ENCODE measurements at regions not wholly inside any gene's neighbourhood (a gene's known extent, or its start where the extent isn't known, plus 50 kb on each side); places are given as distances from the start of the nearest gene placed in this dataset.

DNA sequence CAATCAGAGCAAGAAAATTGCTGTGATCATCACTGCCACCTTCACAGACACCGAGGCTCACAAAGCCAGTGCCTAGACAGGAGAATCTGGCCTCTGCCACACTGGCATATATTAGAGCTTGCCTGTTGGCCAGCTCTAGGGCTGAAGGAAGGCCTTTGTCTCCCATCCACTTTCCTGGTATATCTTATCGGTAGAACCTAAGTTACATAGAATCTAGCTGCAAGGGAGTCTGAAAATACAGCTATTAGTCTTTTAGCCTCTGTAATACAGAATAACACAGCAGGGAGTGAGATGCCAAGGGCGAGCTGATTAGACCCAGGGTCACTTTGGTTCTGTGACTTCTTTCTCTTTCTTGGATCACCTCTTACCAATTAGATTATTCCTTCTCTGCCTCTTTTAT lies 154.9 kb upstream of the KL start:
- DNase-seq (ENCODE audit: low read depth) = no peak

DNA sequence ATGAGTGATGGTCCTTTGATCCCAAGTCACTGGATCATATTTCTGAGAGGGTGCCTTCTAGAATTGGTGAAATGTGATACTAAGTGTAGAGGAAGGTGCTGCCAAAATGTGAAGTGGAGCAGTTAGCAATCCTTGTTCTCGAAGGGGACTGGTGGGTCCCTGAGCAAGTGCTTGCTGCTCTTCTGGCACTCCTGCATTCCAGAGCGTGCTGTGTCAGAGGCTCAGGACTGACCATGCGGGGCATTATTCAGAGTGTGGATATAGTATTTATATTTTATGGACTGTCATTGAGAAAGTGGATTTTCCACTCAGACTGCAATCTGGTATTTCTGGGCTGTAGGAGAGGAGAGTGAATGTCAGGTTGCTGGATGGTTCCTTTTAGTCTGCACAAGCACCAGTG lies 152.6 kb upstream of the KL start:
- DNase-seq (ENCODE audit: low read depth) = no peak

DNA sequence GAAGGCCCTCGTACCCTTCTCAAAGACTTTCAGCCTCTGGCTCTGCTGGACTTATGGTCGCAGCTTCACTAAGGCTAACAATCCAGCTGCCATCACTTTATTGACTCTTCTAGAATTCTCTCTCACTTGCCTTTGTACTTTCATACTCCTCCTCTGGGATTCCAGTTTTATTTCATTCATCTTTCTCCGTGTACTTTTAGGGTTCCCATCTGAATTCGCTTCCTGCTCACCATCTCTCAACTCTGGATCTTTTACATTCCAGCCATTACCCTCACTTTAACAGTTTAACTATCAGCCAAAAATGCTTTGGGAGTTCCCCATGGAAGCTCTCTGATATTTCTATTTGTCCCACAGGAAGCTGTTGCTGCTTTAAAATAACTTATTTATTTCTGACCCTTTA lies 149.3 kb upstream of the KL start:
- no peak for DNase-seq (ENCODE audit: low read depth)

DNA sequence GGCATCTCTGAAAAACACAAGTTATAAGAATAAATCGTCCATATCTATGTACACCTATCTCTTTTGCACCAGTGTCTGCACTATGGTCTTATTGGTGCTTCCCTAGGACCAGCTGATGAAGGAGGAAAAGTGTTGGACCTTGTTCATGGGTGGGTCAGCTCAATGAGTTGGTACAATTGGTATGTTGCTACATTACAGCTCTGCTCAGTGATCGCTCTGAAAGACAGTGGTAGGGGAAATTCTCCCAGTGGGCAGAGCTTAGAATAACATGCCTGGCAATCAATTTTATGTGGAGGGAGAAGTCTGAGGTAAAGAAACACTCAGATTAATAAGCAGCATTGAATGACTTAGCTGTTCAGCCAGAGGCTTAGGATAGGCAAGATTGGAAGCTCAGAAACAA lies 138.7 kb upstream of the KL start:
- no peak for DNase-seq (ENCODE audit: low read depth)

DNA sequence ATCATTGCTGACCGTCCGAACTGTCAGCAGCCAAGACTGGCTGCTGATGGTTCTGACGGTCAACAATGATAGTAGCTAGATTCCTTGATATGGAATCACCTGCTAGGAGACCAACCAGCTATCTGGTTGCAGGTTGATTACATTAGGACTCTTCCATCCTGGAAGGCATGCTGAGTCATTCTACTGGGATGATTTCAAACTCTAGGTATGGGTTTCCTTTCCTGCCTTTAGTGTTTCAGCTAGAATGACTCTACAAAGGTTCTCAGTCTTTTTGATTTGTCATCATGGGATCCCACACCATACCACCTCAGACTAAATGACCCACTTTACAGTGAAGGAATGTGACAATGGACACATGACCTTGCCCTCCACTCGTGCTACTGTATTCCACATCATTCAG lies 138.1 kb upstream of the KL start:
- no peak for DNase-seq (ENCODE audit: low read depth)

DNA sequence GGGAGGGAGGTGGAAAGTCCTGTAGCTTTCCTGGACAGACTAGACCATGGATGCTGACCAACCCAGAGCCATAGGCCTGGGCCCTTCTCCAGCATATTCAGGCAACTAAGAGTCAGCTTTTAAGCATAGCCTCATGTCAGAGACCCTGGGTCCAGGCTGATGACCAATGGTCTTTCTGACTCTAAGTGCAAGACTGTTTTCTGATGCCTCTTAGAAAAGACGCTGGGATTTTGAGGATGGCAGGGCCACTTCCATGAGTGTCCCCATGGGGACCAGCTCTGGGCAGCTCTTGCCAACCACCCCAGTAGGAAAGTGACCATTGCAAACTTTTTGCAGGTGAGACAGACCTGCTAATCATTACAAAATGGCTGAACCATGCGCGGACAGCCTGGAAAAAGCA lies 135.6 kb upstream of the KL start:
- no peak for DNase-seq (ENCODE audit: low read depth)

DNA sequence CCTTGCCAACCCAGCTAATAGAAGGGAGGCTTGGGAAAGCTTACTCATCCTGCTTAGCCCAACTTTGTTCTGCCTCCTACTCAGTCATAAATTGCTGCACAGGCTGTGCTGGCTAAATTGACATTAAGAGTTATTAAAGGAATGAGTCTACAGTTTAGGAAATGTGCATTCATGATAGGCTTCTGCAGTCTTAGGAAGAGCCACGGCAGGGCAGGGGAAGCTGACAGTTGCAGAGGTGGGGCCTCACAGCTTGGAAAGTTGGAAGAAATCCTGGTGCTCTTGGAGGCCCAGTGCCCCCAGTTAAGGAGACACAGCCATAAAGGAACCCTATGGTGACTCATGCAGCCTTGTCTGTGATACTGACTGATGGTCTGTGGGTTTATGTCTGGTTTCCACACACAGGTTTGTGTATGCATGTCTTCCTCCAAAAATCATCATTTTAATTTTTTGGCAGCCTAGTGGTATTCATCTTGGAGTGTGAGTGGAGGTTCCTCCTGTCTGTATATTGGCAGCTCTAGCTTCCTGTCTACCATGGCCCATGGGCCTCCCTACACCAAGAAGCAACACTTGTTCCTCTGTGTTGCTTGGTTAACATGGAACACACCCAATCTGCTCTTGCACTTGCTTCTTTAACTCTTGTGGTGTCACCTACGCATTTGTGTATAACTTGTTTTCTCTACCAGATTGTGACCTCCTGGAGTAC lies 135.0 kb upstream of the KL start:
- no peak for DNase-seq (ENCODE audit: low read depth)

DNA sequence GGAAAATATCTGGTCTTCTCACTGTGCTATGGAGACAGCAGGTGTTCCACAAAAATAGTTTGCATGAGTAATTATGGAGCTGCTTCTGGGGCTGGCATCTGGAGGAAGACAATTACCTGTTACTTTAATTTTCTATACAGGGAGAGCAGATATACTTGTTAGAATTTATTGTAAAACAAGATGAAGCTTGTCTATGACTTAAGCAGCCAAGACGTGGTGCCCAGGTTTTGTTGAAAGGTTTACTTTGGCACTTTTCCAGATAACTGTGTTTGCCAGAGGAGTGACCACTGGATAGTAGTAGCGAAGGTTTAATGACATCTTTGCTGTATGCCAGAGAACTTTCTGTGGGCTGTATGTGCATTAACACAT lies 134.5 kb upstream of the KL start:
- DNase-seq (ENCODE audit: low read depth) = no peak

DNA sequence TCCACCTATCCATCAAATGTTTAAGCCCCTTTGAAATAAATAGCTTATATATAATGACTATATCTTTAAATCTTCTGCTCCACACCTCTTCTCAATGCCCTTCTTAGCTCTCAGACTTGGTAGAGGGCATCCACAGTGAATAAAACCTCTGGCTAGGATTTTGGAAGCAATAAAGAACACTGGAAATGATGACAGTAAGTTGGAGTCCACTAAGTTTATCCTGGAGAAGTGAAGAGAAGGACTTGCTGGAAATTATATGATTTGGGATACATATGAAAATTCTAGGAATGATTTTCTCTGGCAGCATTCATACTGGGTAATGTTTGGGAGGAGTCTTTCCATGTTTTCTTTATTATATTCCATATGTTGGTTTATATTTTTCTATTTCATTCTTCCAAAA lies 133.5 kb upstream of the KL start:
- no peak for DNase-seq (ENCODE audit: low read depth)

DNA sequence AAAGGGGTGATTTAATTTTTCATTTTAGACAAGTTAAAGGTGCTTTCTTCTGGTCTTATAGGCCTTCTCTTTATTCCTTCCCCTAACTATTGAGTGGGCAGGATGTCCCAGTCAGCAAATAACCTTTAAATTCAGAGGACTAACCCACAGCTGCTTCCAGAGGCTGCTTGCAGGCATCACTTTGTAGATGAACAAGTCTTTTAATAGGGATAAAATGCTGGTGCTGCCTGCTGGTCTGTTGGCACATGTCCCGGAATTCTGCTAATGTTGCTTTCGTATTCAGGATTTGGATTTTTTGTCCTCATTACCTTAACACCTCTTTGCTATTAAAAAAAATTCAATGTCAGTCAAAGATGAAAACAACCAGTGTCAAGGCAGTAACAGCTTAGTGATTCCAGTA lies 132.7 kb upstream of the KL start:
- DNase-seq (ENCODE audit: low read depth) = no peak

DNA sequence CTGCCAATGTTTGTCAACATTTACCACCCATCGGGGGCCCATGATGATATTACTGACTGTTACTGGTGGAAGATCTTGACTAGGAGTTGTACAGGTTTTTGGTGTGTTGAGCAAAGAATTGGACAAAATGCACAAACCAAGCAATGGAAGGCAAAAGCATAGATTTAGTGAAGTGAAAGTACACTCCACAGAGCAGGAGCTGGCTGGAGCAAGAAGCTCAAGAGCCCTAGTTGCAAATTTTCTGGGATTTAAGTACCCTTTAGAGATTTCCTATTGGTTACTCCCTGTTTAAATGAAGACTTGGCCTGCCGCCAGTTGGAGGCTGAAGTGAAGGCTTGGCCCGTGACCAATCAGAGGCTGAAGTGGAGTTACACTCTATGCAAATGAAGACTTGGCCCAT lies 128.6 kb upstream of the KL start:
- DNase-seq (ENCODE audit: low read depth) = no peak

DNA sequence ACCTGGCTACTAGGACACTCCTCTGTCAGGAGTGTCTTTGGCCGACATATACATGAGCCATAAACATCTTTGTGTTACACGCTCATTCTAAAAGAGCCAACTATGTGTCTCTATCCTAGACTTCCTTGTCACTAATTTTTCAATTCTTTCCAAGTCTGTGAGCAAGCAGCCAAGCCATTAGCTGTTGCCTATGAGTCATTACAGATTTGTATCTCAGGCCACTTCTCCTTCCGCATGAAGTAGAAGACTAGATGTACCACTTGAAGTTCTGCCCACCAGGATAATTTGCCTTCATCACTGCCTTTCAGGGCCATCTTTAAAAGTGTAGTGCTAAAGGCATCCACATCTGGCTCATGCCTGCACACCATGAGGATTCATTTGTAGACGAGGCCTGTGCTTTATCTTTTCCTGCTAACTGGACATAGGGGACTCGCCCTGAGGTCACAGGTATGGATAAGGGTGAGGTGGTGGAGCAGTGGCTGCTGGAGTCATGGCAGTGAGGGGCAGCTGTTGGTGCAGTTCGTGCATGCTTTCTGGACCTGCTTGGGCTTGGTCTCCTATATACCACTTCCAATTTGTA lies 126.1 kb upstream of the KL start:
- DNase-seq (ENCODE audit: low read depth) = no peak

DNA sequence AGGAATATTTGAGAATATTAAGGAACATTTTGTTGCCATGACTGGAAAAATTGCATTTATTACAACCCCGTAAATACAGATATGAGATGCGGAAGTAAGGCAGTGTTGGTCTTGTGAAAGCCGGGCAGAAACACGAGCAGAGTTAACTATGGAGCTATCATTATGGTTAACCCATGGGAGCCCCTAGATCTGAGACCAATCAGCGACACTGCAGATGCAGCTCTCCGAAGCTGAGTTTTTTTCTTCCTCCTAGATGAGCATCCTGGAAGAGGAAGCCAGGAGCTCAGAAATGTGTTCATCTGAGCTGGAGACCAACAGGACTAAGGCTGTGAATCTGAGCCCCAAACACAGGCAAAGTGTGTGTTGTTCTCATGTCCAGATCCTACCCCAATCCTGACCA lies 123.0 kb upstream of the KL start:
- no peak for DNase-seq (ENCODE audit: low read depth)

DNA sequence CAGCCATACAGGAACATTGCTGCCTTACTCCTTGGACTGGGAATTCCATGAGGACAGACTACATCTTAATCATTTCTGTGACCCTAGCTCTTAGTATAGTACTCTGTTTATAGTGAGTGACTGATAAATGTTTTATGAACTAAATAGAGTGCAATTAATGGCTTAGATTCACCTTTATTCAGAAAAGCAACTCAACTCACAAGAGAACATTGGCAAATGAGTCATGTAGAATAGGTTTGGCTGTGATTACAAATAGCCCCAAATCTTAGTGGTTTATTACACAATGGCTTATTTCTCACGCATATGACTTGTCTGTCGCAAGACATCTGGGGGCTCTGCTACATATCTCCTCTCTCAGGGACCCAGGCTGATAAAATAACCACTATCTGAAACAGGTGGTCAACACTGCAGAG lies 121.6 kb upstream of the KL start:
- no peak for DNase-seq (ENCODE audit: low read depth)

DNA sequence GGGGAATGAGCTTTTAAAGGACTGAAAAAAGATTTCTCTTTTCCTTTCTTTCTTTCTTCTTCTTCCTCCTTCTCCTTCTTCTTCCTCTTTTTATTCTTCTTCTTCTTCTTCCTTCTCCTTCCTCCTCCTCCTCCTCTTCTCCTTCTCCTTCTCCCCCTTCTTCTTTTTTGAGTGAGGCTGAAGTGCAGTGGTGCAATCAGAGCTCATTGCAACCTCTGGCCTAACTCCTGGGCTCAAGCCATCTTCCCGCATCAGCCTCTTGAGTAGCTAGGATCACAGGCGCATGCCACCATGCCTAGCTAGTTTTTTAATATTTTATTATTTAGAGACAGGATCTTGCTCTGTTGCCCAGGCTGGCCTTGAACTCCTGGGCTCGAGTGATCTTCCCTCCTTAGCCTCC lies 120.9 kb upstream of the KL start:
- no peak for DNase-seq (ENCODE audit: low read depth)

DNA sequence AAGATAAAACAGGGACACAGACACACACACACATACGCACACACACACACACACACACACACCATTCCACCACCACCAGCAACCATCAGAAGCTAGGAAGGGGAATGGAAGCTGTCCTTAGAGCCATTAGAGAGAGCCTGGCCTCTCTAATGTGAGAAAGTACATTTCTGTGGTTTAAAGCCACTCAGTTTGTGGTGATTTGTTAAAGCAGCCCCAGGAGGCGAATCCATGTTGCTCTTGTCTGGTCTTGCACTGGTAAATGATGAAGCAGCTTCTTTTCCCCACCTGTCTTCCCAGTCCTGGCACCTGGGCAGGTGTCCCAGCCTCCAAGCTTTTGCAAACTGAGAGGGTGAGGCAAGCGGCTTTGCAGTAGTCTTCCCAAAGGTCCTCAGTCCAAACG lies 118.9 kb upstream of the KL start:
- DNase-seq (ENCODE audit: low read depth) = no peak

DNA sequence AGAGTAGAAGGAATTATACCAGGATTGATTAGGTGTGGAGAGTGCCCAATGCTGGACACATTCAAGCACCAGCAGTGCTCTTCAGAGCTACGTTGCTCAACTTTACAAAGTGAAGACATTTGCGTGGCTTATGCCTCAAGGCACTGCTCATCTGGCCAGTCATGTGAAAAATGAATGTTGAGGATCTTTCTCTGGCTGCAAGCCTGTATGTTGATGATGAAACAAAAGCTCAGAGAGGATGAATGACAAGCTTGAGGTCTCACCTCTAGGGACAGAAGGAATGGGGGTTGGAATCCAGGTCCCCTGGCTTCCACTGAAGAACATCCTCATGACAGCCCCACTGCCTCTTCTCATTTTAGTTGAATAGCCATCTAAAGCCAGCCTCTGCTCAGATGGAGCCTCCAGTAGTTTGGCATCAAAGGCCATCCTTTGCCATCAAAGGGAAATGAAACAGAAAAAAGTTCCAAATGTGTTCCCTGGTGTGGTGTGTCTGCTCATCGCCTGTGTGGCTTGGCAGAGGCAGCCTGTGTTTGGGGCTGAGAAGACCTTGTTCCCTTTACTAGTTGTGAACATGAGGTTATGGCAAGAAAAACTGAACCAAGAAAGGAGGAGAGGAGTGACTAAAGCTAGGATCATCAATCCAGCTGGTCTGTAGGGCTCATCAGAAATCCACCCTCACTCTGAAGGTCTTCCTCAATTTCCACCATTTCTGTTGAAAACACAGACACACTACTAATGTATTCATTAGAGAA lies 114.0 kb upstream of the KL start:
- no peak for DNase-seq (ENCODE audit: low read depth)

DNA sequence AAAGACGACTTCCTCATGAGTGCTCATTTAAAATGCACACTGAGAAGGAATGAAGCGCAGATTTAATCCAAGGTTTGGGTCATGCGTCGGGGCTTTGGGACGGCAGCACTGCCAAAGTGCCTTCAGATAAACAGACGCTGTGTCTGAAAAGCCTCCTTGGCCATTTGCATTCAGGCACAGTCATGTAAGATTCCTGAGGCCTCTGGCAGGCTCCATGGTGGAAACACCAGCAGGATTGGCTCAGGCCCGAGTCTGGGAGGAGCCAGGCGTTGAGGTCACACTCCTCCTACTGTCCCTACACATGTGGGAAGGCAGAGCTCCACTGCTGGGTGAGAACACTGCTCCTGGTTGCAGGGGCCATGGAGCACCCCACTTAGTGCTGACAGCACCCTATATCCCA lies 113.3 kb upstream of the KL start:
- DNase-seq (ENCODE audit: low read depth) = no peak

DNA sequence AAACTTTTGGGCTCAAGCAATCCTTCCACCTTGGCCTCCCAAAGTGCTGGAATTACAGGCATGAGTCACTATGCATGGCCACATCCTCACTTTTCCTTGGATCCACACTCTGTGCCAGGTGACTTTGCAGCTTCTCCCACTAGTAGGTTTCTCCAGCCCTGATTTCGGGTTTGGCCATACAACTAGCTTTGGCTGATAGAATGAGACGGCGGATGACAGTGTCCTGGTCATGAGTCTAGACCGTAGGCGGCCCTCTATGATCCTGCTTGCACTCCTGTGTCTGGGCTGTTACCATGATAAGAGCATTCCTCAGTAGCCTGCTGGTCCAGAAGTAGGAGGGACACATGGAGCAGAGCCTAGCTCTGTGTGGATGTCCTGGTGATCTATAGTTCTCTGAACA lies 112.5 kb upstream of the KL start:
- DNase-seq (ENCODE audit: low read depth) = no peak

DNA sequence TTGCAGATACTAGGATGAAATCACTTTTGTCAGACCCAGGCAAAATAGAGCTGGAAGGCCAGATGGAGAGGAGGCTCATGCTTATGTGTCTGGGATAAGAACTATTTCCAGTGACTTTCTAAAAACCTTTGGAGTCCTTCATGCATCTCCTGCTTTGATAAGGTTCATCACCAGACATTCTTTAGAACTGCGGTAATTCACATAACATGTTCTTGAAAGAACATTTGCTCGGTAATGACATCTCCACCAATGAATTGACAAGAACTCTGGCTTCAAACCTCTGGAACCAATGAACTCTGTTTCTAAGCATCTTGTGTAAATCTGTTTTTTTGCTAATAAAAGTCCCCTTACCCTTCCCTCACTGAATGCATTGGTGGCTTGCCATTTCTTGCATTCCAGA lies 112.0 kb upstream of the KL start:
- no peak for DNase-seq (ENCODE audit: low read depth)

DNA sequence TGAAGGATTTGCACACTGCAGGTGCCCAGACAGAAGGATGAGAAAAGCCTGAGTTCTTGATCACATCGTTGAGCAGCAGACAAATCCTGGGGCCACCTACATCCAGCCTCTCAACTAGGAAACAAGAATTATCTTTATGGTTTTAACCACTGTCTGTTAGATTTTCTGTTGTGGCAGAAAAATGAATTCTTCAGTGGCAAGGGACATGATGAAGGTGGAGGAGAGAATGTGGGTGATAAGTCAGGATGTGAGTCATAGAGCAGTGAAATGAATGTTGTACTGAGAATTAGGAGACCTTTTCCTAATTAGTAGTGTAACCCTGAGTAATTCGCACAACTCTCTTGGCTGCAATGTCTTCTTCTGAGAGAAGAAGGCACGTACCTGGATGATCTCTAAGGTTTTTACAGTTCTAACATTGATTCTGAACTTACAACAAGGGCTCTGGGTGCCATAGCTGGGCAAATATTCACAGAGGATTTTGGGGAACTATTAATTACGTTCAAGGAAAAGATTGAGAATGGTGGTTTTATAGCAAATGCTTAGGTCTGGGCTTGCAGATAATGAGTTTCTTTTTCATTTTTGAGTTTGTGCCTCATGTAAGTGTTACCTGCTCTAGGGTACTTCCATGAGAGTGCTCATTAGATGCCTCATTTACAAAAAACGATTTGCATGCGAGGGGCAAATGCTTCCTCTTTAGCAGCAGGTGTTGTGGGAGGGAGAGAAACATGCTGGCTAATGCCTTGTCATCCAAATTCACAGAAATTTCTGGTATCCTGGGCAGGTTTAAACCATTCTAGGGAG lies 111.0 kb upstream of the KL start:
- no peak for DNase-seq (ENCODE audit: low read depth)

DNA sequence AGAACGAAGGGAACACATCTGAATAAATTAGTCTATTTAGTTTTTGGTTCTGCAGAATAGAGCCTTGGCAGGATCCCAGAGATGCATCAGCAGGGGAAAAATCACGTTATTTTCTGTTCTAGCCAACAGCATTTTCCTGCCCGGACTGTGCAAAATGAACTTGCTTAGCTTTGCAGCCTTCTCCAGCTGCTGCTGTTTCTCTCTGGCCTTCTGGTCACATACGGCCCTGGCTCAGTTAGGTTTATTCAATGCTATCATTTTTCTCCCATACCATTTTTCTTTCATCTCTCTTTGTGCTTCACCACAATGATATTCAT lies 110.4 kb upstream of the KL start:
- no peak for DNase-seq (ENCODE audit: low read depth)

DNA sequence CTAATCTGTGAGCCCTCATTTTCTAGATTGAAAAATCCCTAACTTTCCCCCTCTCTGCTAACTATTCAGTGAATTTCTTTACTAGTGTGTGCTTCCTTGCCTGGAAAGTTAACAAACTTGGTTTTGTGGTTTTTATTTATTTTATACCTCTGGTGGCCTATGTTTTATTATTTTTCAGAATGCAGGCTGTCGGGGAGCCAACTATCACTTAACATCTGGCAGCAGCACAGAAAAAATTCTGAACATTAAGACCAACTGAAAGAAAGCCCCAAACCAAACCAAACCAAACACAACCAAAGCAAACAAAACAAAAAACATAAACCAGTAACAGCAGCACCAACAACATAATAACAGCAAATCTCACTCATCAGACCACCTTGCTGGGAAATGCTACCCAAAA lies 109.0 kb upstream of the KL start:
- DNase-seq (ENCODE audit: low read depth) = no peak

Data from HS-5 (cell line).